LNCAP (cell line): ENCODE measurements at regions not wholly inside any gene's neighbourhood (a gene's known extent, or its start where the extent isn't known, plus 50 kb on each side); places are given as distances from the start of the nearest gene placed in this dataset.

Experiments
- TF ChIP-seq, protein P1 (sequence below): fragments of 450-650 bp; IDR thresholded peaks from 2 replicates; pipeline ENCODE4 v1.5.1; 2017; ENCODE audit warnings: mild to moderate bottlenecking

DNA sequence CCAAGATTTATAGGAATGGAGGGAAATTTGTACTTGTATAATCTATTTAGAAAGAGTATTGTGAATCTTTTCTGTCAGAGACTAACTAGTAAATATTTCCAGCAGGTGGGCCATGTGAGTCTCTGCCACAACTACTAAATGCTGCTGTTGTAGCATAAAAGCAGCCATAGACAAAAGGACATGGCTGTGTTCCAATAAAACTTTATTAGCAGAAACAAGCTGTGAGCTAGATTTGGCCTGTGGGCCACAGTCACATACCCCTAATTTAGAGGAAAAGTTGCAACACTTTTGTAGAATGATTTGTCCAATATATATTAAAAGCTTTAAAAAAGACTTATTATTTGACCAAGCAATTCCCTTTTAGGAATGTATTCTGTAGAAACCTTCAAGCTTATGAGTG lies 207.2 kb downstream of the LMBRD1 start:
- TF ChIP-seq, protein P1, sequence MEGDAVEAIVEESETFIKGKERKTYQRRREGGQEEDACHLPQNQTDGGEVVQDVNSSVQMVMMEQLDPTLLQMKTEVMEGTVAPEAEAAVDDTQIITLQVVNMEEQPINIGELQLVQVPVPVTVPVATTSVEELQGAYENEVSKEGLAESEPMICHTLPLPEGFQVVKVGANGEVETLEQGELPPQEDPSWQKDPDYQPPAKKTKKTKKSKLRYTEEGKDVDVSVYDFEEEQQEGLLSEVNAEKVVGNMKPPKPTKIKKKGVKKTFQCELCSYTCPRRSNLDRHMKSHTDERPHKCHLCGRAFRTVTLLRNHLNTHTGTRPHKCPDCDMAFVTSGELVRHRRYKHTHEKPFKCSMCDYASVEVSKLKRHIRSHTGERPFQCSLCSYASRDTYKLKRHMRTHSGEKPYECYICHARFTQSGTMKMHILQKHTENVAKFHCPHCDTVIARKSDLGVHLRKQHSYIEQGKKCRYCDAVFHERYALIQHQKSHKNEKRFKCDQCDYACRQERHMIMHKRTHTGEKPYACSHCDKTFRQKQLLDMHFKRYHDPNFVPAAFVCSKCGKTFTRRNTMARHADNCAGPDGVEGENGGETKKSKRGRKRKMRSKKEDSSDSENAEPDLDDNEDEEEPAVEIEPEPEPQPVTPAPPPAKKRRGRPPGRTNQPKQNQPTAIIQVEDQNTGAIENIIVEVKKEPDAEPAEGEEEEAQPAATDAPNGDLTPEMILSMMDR, result no peak

DNA sequence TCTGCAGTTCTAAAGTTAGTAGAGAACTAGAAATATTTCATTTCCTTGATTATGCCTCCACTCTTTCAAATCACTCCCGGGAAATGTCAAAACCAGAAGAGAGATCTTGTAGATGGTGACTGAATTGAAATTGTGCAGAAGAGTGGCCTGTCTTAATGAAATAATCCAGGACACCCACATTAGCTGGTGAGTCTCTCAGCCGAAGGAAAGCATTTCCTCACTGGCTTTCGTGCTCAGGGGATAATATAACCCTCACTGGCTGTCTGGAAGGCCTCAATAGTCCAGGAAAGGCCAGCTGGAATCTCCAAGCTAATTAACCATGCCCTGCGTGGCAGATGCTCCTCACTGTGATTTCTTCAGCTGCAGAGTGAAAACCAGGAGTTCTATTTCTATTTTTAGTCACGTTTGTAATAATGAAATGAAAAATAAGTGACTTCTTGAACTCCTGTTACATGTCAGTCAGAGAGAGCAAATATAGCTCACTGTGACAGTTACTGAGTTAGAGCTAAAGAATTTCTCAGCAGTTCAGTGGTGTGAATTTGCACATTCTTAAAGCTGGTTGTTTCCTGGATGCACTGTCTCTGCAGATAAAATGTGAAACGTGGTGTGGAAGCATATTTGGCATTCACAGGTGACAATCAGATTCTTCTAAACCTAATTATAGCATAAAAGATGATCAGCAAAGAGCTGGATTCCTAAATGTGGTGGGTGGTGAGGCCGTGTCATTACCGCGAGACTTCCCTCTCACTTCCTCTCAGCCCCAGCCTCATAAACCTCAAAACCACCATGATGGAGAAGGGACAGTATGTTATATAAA lies 211.7 kb downstream of the LMBRD1 start:
- TF ChIP-seq, protein P1, result no peak

DNA sequence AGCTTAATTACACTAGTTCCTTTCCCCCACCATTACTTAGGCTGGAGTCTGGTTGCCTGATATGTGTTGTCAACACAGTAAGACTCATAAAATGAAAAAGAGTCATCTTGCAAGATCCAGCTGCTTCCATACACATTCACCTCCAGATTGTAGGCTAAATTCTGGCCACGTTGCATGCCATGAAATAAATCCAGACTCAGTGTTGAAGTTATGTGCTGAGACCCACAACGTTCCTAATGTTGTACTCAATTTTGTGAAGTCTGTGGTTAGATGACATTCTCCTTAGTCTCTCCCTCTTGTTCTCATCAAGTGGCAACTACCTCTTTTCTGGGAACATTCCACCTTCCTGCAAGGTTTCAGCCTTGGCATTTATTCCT lies 212.3 kb downstream of the LMBRD1 start:
- TF ChIP-seq, protein P1, result no peak

DNA sequence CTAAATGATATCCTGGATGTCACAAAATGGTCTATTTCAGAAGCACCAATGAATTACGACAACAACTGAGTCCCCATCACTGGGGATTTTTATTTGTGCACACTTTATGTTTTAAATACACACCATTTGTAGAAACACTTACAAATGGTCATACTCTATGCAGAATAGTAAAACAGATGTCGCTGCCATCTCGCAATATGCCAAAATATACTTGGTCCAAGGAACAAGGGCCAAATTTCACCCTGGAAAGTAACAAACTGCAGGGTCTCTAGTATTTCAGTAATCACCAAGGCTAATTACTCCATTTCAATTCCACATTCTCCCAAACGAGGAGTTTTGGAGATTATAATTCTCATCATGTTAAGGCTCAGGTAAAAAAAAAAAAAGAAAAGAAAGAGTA lies 215.2 kb downstream of the LMBRD1 start:
- TF ChIP-seq, protein P1, result no peak

DNA sequence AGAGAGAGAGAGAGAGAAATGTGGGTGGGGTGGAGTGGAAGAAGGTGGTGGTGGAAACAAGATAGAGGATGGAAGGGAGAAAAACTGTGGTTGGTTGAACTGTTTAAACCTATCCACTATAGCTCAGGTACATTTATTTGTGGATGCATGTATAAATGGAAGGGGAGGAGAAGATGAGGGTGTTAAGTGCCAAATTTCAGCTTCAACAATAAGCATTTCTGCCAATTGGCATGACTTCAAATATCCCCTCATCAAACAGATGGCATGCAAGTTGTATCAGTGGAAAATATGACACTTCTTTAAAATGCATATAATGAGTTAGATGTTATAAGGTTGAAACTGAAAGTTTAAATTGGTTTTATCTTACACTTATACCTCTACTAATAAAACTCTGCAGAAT lies 216.1 kb downstream of the LMBRD1 start:
- TF ChIP-seq, protein P1, result no peak

DNA sequence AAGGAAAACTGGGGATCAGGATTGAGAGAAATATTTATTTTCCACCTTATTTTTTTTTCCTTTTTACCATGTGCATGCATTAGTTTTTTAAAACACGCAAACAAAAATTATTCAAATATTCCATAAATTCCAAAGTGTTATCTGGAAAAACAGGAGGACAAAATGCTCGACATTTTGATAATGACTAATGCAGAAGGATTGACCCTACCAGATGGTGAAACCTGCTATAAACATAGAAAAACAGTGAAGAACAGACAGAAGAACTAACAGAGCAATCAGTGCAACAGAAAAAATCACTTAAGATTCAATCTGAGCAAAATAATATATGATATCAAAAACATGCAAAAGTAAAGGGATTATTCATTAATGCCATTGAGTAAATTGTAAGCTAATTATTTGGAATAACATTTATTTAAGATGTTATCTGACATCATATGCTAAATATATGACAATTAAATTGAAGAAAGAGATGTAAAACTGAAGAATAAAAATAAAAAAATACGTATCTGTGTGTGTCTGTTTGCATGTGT lies 218.4 kb downstream of the LMBRD1 start:
- TF ChIP-seq, protein P1, result no peak

DNA sequence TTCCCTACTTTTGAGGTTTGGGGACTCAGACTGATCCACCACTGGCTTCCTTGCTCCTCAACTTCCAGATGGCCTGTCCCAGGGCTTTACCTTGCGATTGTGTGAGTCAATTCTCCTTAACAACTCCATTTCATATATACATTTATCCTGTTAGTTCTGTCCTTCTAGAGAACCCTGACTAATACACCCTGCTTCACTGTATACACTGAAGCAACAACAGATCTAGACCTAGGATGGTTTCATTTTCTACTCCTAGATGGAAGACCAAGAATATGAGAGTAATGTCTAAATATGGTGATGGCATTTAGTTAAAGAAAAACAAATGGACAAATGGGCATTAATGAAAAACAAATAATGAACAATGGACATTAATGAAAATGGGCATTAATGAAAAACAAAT lies 225.6 kb downstream of the LMBRD1 start:
- TF ChIP-seq, protein P1, result no peak
